ENCODE measurements at regions not wholly inside any gene's neighbourhood (a gene's known extent, or its start where the extent isn't known, plus 50 kb on each side); places are given as distances from the start of the nearest gene placed in this dataset.
"Not testable (repeated sequence)": the region's sequence is repeated elsewhere in the genome, so short reads cannot be mapped to it uniquely, and the experiment has no call there.

GRCh38 chr12:46945591-46945990 lies 119.8 kb upstream of the SLC38A4 start:
- no peak for DNase-seq (ENCODE audit: low spot score)

- peak; percentile 68 for DNase-seq (ENCODE audit: low spot score)
These were observed 120.3 kb upstream of the SLC38A4 start for GRCh38 chr12:46946137-46946536.

- DNase-seq (ENCODE audit: low spot score): no peak
These were observed 123.2 kb upstream of the SLC38A4 start for GRCh38 chr12:46948936-46949545.

- DNase-seq (ENCODE audit: low spot score): no peak
These were observed 124.3 kb upstream of the SLC38A4 start for GRCh38 chr12:46950094-46950493.

DNA sequence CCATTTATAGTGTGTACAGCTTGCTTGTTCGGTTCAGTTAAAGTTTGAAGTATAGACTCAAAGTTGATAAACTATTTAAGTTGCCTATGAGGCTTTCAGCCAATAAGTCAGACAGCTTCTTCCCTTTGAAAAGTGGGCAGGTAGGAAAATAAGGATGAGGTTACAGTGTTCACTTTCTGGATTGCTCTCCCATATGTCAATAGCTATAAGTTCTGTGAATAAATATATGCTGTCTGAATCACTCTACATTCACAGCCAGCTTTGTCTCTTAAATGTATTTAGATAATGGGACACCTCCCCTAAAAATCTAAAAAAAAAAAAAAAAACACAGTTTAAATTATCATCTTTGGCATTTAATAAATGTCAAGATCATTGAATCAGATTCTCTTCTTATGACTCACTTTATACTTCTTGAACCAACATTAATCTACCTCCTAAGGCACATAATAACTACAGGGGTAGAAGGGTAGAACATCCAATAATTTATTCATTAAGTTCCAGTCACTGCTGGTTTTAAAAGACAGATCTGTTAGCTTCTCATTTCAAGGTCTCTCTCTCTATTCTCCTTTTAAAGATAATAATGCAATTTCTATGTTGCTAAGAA lies 126.4 kb upstream of the PCED1B start:
- no peak for DNase-seq (ENCODE audit: low spot score)

DNA sequence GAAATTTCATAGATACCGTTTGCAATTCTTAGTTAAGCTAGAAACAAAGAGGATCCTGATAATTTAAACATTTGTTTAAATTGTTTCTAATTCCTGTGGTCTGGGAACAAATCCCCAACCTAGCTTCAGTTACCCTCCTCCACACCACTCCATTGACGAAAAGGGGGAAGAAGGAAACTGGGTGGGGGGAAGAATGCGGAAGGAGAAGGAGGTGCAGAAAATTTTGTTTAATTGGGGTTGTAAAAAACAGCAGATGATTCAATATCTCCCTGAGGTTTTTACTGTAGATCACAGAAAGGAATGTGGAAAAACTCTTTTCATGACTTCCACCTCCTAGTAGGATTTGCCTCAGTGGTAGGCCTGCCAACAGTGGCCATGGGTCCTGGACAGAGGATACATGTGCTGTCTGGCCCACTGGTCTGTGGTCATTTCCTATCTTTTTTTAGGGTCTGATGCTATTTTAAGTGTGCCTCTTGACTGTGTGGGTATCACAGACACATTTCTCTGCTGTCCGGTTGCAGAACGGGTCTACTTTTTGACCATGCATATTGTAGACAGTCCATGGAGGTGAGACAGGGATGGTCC lies 122.9 kb upstream of the PCED1B start:
- no peak for DNase-seq (ENCODE audit: low spot score)

GRCh38 chr12:46958053-46958452 lies 121.4 kb upstream of the PCED1B start:
- peak; percentile 53 for DNase-seq (ENCODE audit: low spot score)

DNA sequence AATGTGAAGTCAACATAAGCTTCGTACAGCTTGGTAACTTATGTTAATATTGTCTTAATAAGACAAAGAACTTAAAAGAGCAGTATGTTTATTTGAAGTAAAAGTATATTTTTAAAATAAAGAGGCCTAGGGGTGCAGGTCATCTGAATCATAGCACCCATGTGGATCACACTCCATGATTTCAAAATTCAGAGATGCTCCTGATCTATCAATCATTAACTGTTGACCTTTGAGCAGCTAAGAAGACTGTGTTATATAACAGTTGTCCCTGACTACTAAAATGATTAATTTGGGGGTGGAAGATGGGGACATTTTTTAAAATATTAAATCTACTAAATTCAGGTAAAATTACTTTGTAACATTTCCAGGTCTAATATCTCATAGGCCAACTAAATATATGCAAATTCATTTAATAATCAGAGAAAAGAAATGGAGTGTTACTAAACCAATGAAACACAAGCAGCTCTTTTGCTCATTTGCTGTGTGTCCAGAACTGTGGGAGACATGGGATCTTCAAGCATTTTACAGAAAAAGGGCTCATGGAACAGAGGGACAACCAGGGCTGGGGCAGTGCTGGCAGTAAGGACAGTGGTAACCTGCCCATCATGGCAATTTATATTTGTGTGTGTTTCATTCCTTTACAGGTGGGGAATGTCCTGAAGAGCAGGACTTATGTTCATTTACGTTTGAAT lies 120.7 kb upstream of the PCED1B start:
- peak; percentile 46 for DNase-seq (ENCODE audit: low spot score)

GRCh38 chr12:46959502-46959901 lies 119.9 kb upstream of the PCED1B start:
- DNase-seq (ENCODE audit: low spot score): peak; percentile 95

DNA sequence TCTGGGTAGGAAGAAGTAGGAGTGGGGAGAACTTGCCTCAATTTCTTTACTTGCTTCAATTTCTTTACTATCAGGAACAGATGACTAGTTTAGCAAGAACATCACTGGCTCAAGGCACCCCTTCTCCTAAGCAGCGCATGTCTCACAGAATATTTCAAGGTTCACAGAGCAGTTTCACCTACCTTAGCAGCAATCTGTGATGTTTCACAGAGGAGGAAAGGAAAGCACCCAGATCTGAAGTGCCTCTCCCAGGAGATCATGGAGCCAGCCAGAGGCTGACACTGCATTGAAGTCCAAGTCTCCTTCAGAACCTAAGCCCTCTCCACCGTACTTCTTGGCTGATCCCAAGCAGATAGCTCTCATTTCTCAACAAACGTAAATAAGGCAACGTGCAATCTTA lies 118.7 kb upstream of the PCED1B start:
- peak; percentile 28 for DNase-seq (ENCODE audit: low spot score)

- DNase-seq (ENCODE audit: low spot score): no peak
These were observed 116.2 kb upstream of the PCED1B start for GRCh38 chr12:46963191-46963590.

DNA sequence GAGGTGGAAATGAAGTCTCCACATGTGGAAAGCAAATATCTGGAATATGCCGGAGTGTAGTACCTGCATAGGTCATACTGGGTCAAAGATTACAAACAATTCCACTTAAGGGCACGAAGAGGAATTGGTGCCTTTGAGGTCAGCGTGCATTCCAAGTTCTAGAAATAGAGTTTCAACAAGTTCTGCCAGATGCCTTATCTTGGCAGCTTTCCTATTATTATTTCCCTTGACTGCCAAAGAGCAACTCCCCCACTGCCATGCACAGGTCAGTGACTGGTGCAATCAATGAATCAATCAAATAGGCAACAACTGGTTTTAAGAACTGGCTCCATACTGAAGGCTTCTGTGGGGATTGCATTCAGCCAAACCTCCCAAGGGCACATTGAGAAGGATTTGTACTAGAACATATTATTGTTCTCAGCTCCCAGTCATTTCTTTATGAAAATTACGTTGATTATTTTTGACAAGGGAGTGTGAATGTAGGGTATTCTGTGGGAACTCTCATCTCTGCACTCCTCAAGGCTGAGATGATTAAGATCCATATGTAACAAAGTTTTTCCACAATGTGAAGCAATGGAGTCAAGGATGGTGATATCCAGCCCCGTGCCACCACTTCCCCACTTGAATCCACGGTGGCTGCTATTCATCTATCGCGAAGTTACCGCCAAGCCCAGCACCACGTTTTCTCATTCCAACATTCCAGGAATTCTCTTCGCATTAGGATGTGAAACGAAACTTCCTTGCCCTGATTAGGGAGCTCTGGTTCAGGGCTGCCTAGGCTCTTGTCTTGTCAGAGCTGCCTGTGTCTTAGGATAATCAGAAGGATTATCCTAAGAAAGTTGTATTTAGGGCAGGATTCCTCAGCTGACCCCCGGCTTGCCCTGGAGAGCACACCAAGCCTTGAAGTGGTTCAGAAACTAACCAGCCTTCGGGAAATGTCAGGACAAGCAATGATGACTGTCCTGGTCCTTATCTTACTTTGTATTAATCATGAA lies 115.1 kb upstream of the PCED1B start:
- DNase-seq (ENCODE audit: low spot score): peak; percentile 88

- peak; percentile 60 for DNase-seq (ENCODE audit: low spot score)
These were observed 114.3 kb upstream of the PCED1B start for GRCh38 chr12:46965137-46965536.

GRCh38 chr12:46965880-46966279 lies 113.5 kb upstream of the PCED1B start:
- peak; percentile 28 for DNase-seq (ENCODE audit: low spot score)

DNA sequence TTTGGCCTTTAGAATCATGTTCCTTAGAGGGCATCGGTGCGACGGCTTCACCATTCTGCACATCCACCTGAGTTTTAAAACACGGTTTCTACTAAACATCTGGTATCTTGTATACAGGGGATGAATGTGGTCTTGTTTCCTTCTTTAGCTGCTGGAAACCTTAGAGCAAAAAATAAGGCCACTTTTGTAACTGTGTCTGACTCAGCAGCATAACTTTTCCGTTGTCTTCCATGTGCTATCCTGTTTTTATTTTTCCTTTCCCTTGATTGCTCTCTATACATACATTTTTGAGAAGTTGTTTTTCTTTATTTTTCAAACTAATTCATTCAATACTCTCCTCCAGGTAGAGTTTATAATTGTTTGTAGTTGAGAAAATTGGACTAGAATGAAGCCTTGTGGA lies 108.8 kb upstream of the PCED1B start:
- DNase-seq (ENCODE audit: low spot score): no peak

- DNase-seq (ENCODE audit: low spot score): not testable (repeated sequence)
These were observed 105.5 kb upstream of the PCED1B start for GRCh38 chr12:46973937-46974336.

- no peak for DNase-seq (ENCODE audit: low spot score)
These were observed 101.5 kb upstream of the PCED1B start for GRCh38 chr12:46977871-46978375.

DNA sequence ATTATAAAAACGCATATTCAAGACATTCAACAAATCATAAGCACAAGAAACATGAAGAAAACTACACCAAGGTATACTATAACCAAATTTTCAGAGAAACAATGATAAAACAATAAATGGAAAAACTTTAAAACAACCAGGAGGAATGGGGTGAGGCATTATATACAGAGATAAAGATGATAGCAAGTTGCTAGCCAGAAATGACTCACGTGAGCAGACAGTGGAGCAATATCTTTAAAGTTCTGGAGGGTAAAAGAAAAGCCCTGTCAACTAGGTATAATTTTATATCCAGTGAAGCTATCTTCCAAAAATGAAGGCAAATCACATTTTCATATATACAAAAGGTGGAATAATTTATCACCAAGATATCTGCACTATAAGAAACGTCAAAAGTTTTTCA lies 97.8 kb upstream of the PCED1B start:
- no peak for DNase-seq (ENCODE audit: low spot score)

- peak; percentile 20 for DNase-seq (ENCODE audit: low spot score)
These were observed 96.6 kb upstream of the PCED1B start for GRCh38 chr12:46982629-46983392.

- DNase-seq (ENCODE audit: low spot score): peak; percentile 86
These were observed 96.0 kb upstream of the PCED1B start for GRCh38 chr12:46983393-46983793.
